Colonic mucosa (tissue), 4 donors: ENCODE measurements at regions not wholly inside any gene's neighbourhood (a gene's known extent, or its start where the extent isn't known, plus 50 kb on each side); places are given as distances from the start of the nearest gene placed in this dataset.

ENCODE experiments used
- DNase-seq: peaks from one replicate; pipeline ENCODE4 v3.0.0-alpha.2; 2020
- H3K27ac ChIP-seq: fragments of 200-600 bp; one replicate; pipeline ENCODE4 v1.8.0; 2021
- H3K27me3 ChIP-seq: fragments of 200-600 bp; one replicate; pipeline ENCODE4 v1.8.0; 2021
- H3K36me3 ChIP-seq: fragments of 200-600 bp; one replicate; pipeline ENCODE4 v1.8.0; 2021
- H3K4me1 ChIP-seq: fragments of 200-600 bp; one replicate; pipeline ENCODE4 v1.8.0; 2021; ENCODE audit warnings: mild to moderate bottlenecking
- H3K4me3 ChIP-seq: fragments of 200-600 bp; one replicate; pipeline ENCODE4 v1.8.0; 2021
- H3K9ac ChIP-seq, 2 donors: one replicate each; pipeline ENCODE4 v1.7.0; 2013; ENCODE audit warnings: control low read depth in 2 of 2, low read depth in 2 of 2, low read length in 2 of 2
- H3K9me3 ChIP-seq: fragments of 200-600 bp; one replicate; pipeline ENCODE4 v1.8.0; 2021
- intact Hi-C: fragments of 100-400 bp; cut with DNase I; formaldehyde crosslinking; loops from one replicate; pipeline ENCODE4 v1.14.1; 2022
- TF ChIP-seq, protein P1 (sequence below): fragments of 200-600 bp; IDR thresholded peaks from one replicate; pipeline ENCODE4 v1.8.0; 2022; ENCODE audit warnings: antibody characterized with exemption, mild to moderate bottlenecking
- donor health status: healthy.
- donor health status: DM: no; HTN: no; CAD: no.
- donor health status: DM: no; HTN: no; CAD: no.

DNA sequence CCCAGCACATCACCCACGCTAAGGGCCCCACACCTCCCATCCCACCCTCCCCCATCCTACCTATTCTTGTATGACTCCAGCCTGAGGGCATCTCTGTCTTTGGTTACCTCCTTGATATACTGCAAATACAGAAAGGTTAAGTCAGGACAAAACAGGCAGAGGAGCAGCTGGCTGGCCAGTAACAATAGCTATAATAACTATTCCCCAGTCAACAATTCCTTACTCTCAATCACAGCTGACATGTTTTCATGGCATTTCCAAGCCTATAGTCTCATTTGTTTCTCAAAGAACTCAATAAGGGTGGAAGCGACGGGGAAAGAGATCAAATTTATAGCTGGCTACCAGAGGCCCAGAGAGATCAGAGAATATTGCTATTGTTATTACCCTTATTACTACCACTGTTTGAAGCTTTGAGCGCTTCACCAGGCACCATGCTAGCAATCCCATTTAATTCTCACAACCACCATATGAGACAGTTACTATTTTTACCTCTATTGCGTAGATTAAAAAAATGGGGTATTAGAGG lies 93.0 kb upstream of the C2CD4B start:
- Histone ChIP-seq H3K9ac (no peak overlapping the region), H3K27ac (no peak overlapping the region), H3K27me3 (no peaks in the 10 kb centered on the region), H3K9me3 (no peaks in the 10 kb centered on the region), H3K4me1 (no peaks in the 10 kb centered on the region), H3K36me3 (no peaks in the 10 kb centered on the region), H3K4me3 (no peak overlapping the region)
- TF ChIP-seq, protein P1, sequence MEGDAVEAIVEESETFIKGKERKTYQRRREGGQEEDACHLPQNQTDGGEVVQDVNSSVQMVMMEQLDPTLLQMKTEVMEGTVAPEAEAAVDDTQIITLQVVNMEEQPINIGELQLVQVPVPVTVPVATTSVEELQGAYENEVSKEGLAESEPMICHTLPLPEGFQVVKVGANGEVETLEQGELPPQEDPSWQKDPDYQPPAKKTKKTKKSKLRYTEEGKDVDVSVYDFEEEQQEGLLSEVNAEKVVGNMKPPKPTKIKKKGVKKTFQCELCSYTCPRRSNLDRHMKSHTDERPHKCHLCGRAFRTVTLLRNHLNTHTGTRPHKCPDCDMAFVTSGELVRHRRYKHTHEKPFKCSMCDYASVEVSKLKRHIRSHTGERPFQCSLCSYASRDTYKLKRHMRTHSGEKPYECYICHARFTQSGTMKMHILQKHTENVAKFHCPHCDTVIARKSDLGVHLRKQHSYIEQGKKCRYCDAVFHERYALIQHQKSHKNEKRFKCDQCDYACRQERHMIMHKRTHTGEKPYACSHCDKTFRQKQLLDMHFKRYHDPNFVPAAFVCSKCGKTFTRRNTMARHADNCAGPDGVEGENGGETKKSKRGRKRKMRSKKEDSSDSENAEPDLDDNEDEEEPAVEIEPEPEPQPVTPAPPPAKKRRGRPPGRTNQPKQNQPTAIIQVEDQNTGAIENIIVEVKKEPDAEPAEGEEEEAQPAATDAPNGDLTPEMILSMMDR: no peak
- DNase-seq: no peak
- intact Hi-C loops: no loop called here

DNA sequence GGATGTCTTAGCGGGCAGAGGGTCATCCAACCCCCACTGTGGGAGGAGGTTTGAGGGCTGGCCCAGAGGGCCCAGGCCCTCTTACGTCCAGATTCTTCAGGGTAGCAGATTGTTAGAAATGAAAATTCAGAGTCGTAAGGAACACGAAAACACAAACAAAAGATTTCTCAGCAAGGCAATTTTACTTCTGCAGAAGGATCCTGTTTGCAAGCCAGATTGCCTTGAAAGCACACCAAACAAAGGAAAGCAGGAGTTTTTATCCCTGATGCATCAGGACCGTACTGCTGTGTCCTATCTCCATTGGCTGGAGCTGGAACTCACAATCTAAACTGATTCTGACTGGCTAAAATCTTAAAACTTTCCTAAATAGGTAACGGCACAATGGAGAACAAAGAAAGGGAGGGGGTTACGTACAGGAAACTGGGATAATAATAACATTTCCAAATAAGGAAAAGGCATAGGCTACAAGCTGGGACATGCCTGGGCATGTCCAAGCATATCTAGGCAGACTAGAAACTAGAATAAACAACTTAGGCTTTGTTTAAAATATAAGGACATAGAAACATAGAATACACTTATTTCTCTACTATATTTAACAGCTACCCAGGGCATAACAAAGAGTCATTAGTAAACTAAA lies 97.3 kb upstream of the C2CD4B start:
- TF ChIP-seq, protein P1: no peak
- H3K4me3 ChIP-seq: no peak overlapping the region
- intact Hi-C loops: no loop called here
- no peak overlapping the region for H3K9ac ChIP-seq
- no peak for DNase-seq
- no peaks in the 10 kb centered on the region for H3K9me3 ChIP-seq
- no peaks in the 10 kb centered on the region for H3K27me3 ChIP-seq
- no peaks in the 10 kb centered on the region for H3K4me1 ChIP-seq
- no peaks in the 10 kb centered on the region for H3K36me3 ChIP-seq
- no peak overlapping the region for H3K27ac ChIP-seq

- TF ChIP-seq, protein P1: no peak
- Histone ChIP-seq H3K27me3 (no peaks in the 10 kb centered on the region), H3K9me3 (no peaks in the 10 kb centered on the region), H3K36me3 (no peaks in the 10 kb centered on the region), H3K4me1 (no peaks in the 10 kb centered on the region), H3K4me3 (no peak overlapping the region), H3K9ac (no peak overlapping the region), H3K27ac (no peak overlapping the region)
- intact Hi-C loops: no loop called here
- no peak for DNase-seq
Measured at GRCh38 chr15:62264196-62264595, 99.1 kb upstream of the C2CD4B start.

DNA sequence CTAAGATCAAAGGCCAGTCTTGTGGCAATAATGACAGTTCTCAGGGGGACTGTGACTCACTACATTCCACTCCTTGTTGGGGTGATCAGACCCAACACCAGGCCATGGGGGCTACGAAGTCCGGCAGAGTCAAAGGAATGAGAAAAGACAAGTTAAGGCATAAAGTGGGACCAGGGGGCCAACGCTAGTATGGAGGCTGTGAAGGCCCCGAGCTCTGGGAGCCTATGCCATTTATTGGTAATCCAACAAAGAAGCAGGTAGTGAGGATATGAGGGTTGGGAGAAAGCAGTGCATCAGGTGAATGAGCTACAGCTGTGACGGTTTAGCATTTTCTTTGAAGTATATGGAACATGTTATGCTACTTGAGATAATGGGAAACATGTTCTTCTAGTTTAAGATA lies 104.4 kb upstream of the C2CD4B start:
- H3K36me3 ChIP-seq: no peaks in the 10 kb centered on the region
- intact Hi-C loops: no loop called here
- DNase-seq: no peak
- H3K27ac ChIP-seq: no peak overlapping the region
- no peaks in the 10 kb centered on the region for H3K27me3 ChIP-seq
- peaks cover 5% of the 10 kb centered on the region for H3K9me3 ChIP-seq
- H3K9ac ChIP-seq: no peak overlapping the region
- TF ChIP-seq, protein P1: no peak
- H3K4me3 ChIP-seq: no peak overlapping the region
- H3K4me1 ChIP-seq: no peaks in the 10 kb centered on the region

- Histone ChIP-seq H3K4me3 (no peak overlapping the region), H3K9me3 (peaks cover 5% of the 10 kb centered on the region), H3K4me1 (no peaks in the 10 kb centered on the region), H3K36me3 (no peaks in the 10 kb centered on the region), H3K27ac (no peak overlapping the region), H3K9ac (no peak overlapping the region), H3K27me3 (no peaks in the 10 kb centered on the region)
- DNase-seq: no peak
- intact Hi-C loops: no loop called here
- TF ChIP-seq, protein P1: no peak
Measured at GRCh38 chr15:62270216-62270921, 105.3 kb upstream of the C2CD4B start.
